ENCODE measurements at regions not wholly inside any gene's neighbourhood (a gene's known extent, or its start where the extent isn't known, plus 50 kb on each side); places are given as distances from the start of the nearest gene placed in this dataset.

- Histone ChIP-seq H2BK5ac (ENCODE audit: insufficient read length, low read length) (no peak overlapping the region), H4K20me1 (ENCODE audit: control insufficient read depth, insufficient read depth, insufficient read length) (no peaks in the 10 kb centered on the region), H3K23ac (ENCODE audit: insufficient read length, low read depth, low read length) (no peak overlapping the region), H3K79me2 (ENCODE audit: insufficient read depth, low read length) (no peaks in the 10 kb centered on the region), H3K14ac (ENCODE audit: insufficient read depth, low read length) (no peak overlapping the region), H2BK120ac (ENCODE audit: low read depth, low read length, poor library complexity, severe bottlenecking) (no peak overlapping the region), H3K27ac (ENCODE audit: insufficient read length, low read depth, low read length) (no peak overlapping the region), H3K4me2 (ENCODE audit: insufficient read depth, insufficient read length, low read length) (no peak overlapping the region), H3K23me2 (ENCODE audit: insufficient read length, low read depth, low read length, poor library complexity, severe bottlenecking) (no peaks in the 10 kb centered on the region), H2BK12ac (ENCODE audit: insufficient read length, low read depth, low read length) (no peak overlapping the region), H2BK15ac (ENCODE audit: low read depth, low read length) (no peak overlapping the region), H4K5ac (ENCODE audit: insufficient read length, low read depth, low read length) (no peak overlapping the region), H4K91ac (ENCODE audit: insufficient read length, low read depth, low read length) (no peak overlapping the region), H2BK20ac (ENCODE audit: low read depth, low read length, poor library complexity, severe bottlenecking) (no peak overlapping the region), H2AFZ (ENCODE audit: low read length) (no peak overlapping the region), H3K18ac (ENCODE audit: insufficient read length, low read depth, low read length) (no peak overlapping the region), H3K9me3 (ENCODE audit: control insufficient read depth, low read depth, low read length) (no peaks in the 10 kb centered on the region), H4K8ac (replicated peaks; ENCODE audit: insufficient read length, low read depth, low read length) (no peak overlapping the region), H3K27me3 (ENCODE audit: insufficient read depth, low read length) (no peaks in the 10 kb centered on the region), H3K79me1 (ENCODE audit: insufficient read depth, low read depth, low read length, poor library complexity, severe bottlenecking) (no peaks in the 10 kb centered on the region), H3K4me1 (ENCODE audit: insufficient read depth, low read length) (no peaks in the 10 kb centered on the region), H2AK5ac (ENCODE audit: insufficient read length, low read length) (no peak overlapping the region), H3K4ac (ENCODE audit: low read depth, low read length) (no peak overlapping the region), H3K56ac (ENCODE audit: insufficient read length, low read depth, low read length) (no peak overlapping the region), H3T11ph (ENCODE audit: low read length) (no peak overlapping the region), H3K9ac (ENCODE audit: extremely low read depth, insufficient read length, low read length) (no peak overlapping the region)
- DNase-seq: no peak
- WGBS (ENCODE audit: extremely low coverage, insufficient read length, low lambda C conversion rate): no CpG with 5 or more reads among the region's 3 CpGs
- no peak for TF ChIP-seq CTCF (conservative IDR thresholded peaks at IDR 0.05)
- Mint-ChIP-seq H3K36me3 (ENCODE audit: insufficient read depth in 1 of 3, low read depth in 3 of 3) (no peaks in the 10 kb centered on the region; a peak in 1 of 7 replicates), H3K9me3 (no peaks in the 10 kb centered on the region), H3K27ac (no peak overlapping the region; a peak in 1 of 7 replicates), H3K27me3 (ENCODE audit: low read depth) (peaks cover 2% of the 10 kb centered on the region), H3K4me3 (no peak overlapping the region), H3K4me1 (peaks cover 15 to 22% of the 10 kb centered on the region in 2 experiments)
These were observed 102.2 kb upstream of the KLF4 start for GRCh38 chr9:107591781-107592180.
